PC-3 (cell line): ENCODE measurements at regions not wholly inside any gene's neighbourhood (a gene's known extent, or its start where the extent isn't known, plus 50 kb on each side); places are given as distances from the start of the nearest gene placed in this dataset.

Experiments used
- EZH2 ChIP-seq: fragments of 300-600 bp; sonication (generic); IDR thresholded peaks from one replicate; pipeline ENCODE4 v1.6.1; 2017; ENCODE audit warnings: antibody characterized with exemption, mild to moderate bottlenecking, low read length; ENCODE audit not compliant: unreplicated experiment
- EZH2phosphoT487 ChIP-seq: fragments of 300-600 bp; sonication (generic); IDR thresholded peaks from 2 replicates; pipeline ENCODE4 v1.6.1; 2018; ENCODE audit warnings: mild to moderate bottlenecking, antibody characterized with exemption, low read length, borderline replicate concordance
- TF ChIP-seq, protein P1 (sequence below): fragments of 300-600 bp; sonication (generic); conservative IDR thresholded peaks from 2 replicates; pipeline ENCODE4 v1.5.1; 2017; ENCODE audit warnings: antibody characterized with exemption, low read depth, mild to moderate bottlenecking, low read length

DNA sequence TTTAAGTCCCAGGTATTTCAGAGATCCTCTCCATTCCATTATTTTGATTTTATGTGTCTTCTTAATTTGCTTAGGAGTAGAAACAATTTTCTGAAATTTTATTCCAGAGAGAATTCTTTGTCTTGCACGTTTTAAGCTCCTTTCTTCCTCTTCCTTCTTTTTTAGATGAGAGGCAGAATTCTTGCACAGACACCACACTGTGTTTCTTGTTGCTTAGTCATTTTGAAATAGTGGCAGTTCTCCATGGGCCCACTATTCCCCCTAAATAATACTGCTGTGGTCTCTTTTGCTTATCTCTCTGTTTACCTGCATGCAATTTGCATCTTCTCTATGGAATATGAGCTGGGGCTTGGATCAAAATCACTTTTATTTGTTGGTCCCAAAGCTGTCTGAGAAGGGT lies 54.3 kb upstream of the WAC start:
- TF ChIP-seq, protein P1, sequence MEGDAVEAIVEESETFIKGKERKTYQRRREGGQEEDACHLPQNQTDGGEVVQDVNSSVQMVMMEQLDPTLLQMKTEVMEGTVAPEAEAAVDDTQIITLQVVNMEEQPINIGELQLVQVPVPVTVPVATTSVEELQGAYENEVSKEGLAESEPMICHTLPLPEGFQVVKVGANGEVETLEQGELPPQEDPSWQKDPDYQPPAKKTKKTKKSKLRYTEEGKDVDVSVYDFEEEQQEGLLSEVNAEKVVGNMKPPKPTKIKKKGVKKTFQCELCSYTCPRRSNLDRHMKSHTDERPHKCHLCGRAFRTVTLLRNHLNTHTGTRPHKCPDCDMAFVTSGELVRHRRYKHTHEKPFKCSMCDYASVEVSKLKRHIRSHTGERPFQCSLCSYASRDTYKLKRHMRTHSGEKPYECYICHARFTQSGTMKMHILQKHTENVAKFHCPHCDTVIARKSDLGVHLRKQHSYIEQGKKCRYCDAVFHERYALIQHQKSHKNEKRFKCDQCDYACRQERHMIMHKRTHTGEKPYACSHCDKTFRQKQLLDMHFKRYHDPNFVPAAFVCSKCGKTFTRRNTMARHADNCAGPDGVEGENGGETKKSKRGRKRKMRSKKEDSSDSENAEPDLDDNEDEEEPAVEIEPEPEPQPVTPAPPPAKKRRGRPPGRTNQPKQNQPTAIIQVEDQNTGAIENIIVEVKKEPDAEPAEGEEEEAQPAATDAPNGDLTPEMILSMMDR: no peak
- TF ChIP-seq EZH2: no peak
- no peak for TF ChIP-seq EZH2phosphoT487
